HG02763 (cell line): ENCODE measurements at regions not wholly inside any gene's neighbourhood (a gene's known extent, or its start where the extent isn't known, plus 50 kb on each side); places are given as distances from the start of the nearest gene placed in this dataset.

Experiments used
- ATAC-seq: cut with Tn5 transposase; IDR thresholded peaks from one replicate; pipeline ENCODE4 v1.9.1; 2021; ENCODE audit warnings: mild to moderate bottlenecking, moderate library complexity; ENCODE audit not compliant: unreplicated experiment

GRCh38 chr18:72368308-72368707 is 175.8 kb downstream of the CBLN2 start:
- ATAC-seq = no peak

DNA sequence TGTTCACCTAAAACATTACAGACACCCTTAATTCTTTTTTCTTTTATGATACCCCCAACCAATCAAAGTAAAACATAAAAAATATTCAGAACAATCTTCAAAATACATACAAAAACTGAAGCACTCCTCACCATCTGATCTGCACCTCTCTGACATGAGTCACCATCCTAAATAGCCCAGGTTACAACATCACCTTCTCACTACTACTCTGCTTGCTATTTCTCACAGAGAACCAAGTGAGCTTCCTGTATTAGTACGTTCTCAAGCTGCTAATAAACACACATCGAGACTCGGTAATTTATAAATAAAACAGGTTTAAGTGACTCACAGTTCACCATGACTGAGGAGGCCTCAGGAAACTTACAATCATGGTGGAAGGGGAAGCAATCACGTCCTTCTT is 183.5 kb downstream of the CBLN2 start:
- ATAC-seq = no peak

- ATAC-seq = no peak
Observed at GRCh38 chr18:72342933-72343332, 201.2 kb downstream of the CBLN2 start.

DNA sequence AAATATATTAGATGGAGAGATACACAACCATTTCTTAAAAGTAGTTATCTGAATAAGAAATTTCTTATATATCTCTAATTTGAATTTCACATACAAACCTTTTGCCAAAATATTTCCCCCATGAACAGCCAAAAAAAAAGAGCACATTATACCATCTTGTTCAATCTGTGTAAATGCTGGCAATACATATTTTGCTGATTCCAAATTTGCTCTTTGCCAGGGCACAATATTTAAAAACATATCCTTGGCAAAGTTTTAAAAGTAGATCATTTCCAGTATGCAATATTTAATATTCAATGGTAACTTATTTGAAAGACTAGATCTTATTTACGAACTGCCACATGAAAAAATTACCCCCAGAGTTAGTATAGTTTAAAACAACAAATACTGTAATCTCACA is 204.2 kb downstream of the CBLN2 start:
- no peak for ATAC-seq

DNA sequence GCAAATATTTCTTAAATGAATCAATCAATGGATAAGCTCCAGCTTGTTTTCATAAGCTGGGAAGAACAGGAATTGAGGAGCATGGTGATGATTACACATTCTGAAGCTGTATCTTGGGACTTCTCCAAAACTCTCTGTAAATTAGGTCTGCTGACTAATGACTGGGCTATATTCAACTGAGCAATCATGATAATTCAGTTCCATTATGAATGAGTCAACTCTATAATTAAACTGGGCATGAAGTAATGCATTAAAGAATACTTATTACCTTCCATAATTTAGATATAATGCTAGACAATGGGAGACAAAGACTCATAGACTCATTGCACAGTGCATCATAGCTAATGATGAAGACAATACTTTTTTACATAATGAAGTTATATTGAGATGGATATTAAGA is 207.4 kb downstream of the CBLN2 start:
- ATAC-seq = no peak

- no peak for ATAC-seq
Observed at GRCh38 chr18:72329533-72329932, 214.6 kb downstream of the CBLN2 start.

DNA sequence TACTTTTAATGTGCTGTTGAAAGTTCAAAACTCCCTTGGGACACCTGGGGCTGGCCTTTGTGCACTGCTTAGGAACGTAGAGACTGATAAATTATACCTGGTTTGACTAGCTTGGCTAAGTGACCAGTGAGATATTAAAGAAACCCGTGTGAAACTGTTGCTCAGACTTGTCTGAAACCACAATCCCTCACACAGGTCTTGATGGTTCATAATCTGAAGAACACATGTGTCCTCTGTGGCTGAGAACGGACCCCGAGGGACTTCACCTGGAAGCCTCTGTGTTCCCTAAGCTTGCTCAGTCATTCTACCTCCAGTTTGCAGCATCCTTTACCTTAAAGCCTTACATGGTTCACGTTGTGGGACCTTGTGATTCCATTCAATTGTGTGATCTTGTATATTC is 218.8 kb downstream of the CBLN2 start:
- ATAC-seq = peak; percentile 68

DNA sequence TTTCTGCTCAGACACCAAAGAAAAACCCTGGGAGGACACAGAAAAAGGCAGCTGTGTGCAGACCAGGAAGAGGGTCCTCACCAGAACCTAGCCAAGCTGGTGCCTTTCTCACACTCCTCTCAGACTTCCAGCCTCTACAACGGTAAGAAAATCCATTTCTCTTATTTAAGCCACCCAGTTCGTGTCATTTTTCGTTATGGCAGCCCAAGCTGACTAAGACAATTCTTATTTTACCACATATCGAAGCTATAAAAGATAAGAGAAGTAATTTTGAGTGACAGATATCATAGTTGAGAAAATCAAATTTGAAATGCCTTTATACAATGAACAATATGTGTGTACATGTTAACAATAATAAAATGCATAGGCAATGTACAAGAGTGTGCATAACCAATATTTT is 219.5 kb downstream of the CBLN2 start:
- no peak for ATAC-seq

GRCh38 chr18:72316497-72316896 is 227.6 kb downstream of the CBLN2 start:
- ATAC-seq = no peak

DNA sequence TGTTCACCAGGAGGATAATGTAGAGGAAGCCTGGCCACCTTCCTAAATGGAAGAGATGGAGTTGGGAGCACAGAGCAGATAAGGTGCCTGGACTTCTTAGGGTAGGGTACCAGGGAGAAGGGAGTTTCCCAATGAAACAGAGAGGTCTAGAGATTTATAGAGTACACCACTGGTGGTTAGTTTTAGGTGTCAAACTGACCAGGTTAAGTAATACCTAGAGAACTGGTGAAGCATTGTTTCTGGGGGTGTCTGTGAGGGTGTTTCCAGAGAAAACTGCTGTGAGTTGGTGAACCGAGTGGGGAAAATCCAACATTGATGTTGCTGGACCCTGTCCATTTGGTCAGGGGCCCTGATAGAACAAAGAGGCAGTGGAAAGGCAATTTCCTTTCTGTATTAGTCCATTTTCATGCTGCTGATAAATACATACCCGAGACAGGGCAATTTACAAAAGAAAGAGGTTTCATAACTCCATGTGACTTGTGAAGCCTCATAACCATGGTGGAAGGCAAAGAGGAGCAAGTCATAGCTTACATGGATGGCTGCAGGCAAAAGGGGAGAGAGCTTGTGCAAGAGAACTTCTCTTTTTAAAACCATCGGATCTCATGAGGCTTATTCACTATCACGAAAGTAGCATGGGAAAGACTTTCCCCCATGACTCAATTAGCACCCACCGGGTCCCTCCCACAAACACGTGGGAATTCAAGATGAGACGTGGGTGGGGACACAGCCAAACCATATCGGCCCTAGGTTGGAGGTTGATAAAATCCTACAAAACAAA is 260.8 kb downstream of the CBLN2 start:
- no peak for ATAC-seq

- ATAC-seq = no peak
Observed at GRCh38 chr18:72273025-72273424, 271.1 kb downstream of the CBLN2 start.

GRCh38 chr18:72261590-72261989 is 282.6 kb downstream of the CBLN2 start:
- no peak for ATAC-seq

GRCh38 chr18:72246076-72246475 is 298.1 kb downstream of the CBLN2 start:
- ATAC-seq = no peak

- no peak for ATAC-seq
Observed at GRCh38 chr18:72235422-72235821, 308.7 kb downstream of the CBLN2 start.

DNA sequence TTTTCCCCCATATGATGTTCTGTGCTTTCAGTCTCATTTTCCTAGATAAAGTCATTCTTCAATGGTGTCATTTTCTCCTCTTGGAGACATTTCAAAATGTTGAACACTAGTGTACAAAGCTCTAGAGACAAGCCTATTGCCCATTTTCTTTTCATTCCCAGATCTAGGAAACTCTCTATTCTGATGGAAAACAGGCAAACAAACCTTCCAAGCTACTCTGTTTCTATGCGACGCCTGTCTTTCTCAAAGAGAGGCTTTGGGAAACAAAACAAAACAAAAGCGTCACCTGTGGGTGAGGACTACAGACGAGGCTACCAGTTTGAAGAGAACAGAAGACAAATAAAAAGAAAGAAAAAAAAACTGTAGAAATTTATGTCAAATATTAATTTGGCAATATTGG is 311.0 kb downstream of the CBLN2 start:
- no peak for ATAC-seq

GRCh38 chr18:72232644-72233043 is 311.5 kb downstream of the CBLN2 start:
- no peak for ATAC-seq

- no peak for ATAC-seq
Observed at GRCh38 chr18:72225958-72226357, 318.2 kb downstream of the CBLN2 start.

GRCh38 chr18:72223733-72224132 is 320.4 kb downstream of the CBLN2 start:
- no peak for ATAC-seq

DNA sequence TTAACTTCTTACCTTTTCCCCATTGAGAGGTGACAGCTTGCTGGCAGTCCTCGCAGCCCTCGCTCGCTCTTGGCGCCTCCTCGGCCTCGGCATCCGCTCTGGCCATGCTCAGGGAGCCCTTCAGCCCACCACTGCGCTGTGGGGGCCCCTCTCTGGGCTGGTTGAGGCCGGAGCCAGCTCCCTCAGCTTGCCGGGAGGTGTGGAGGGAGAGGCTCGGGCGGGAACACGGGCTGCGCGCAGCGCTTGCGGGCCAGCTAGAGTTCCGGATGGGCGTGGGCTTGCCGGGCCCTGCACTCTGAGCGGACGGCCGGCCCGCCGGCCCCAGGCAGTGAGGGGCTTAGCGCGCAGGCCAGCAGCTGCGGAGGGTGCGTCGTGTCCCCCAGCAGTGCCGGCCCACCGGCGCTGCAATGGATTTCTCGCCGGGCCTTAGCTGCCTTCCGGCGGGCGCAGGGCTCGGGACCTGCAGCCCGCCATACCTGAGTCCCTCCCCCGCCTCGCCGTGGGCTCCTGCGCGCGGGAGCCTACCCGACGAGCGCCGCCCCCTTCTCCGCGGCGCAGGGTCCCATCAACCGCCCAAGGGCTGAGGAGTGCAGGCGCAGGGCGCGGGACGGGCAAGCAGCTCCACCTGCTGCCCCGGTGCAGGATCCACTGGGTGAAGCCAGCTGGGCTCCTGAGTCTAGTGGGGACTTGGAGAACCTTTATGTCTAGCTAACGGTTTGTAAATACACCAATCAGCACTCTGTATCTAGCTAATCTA is 335.0 kb downstream of the CBLN2 start:
- no peak for ATAC-seq

GRCh38 chr18:72207280-72207679 is 336.9 kb downstream of the CBLN2 start:
- ATAC-seq = no peak

GRCh38 chr18:72206814-72207213 is 337.3 kb downstream of the CBLN2 start:
- ATAC-seq = no peak

DNA sequence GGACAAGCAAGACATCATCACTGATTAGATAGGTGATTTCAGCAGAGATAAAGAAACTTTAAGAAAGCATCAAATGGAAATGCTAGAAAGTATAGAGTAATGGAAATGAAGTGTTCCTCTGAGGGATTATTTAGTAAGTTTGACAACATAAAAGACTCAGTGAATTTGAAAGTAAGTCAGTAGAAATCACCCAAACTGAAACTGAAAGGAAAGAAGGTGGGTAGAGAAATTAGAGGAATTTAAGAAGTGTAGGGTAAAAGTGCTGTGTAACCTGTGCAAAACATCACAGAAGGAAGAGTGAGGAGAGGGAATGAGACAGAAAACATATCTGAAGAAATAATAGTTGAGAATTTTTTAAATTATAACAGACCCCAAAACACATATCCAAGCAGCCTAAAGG is 343.1 kb downstream of the CBLN2 start:
- ATAC-seq = peak; percentile 73
